HG03108 (cell line): ENCODE measurements at regions not wholly inside any gene's neighbourhood (a gene's known extent, or its start where the extent isn't known, plus 50 kb on each side); places are given as distances from the start of the nearest gene placed in this dataset.

Experiments used
- ATAC-seq: cut with Tn5 transposase; IDR thresholded peaks from one replicate; pipeline ENCODE4 v1.9.1; 2021; ENCODE audit warnings: moderate library complexity; ENCODE audit not compliant: unreplicated experiment

DNA sequence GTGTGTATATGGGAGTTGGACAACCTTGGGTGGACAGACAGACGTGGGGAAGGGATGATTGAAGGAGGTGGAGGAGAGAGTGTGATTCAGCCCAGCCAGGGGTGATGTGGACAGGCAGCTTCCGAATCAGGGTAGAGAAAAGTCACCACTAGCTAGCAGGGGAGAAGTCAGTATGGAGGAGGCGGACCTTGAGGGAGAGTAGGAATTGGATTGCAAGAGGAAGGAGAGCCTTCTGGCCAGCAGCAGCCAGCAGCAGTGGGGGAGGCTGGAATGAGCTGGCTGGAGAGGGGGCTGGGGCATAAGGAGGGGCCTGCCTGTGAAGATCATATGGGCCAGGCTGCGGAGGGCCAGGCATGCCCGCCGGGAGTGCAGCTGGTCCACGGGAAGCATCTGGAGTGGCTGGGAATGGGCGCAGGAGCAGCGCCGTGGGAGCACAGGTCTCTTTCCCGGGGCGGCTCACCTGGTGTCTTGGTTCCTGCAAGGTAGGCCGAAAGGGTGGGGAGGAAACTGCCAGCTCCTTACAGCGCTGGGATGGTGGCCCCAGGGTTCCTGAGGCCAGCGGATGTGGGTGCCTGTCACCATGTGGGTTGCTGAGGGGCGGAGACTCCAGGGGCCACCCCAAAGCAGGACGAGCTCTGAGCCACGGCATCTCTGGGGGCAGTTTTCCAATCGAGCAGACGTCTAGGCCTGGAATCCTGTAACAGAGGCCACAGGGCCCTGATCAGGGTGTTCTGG, 235.3 kb downstream of the SEC14L1 start:
- ATAC-seq = no peak

DNA sequence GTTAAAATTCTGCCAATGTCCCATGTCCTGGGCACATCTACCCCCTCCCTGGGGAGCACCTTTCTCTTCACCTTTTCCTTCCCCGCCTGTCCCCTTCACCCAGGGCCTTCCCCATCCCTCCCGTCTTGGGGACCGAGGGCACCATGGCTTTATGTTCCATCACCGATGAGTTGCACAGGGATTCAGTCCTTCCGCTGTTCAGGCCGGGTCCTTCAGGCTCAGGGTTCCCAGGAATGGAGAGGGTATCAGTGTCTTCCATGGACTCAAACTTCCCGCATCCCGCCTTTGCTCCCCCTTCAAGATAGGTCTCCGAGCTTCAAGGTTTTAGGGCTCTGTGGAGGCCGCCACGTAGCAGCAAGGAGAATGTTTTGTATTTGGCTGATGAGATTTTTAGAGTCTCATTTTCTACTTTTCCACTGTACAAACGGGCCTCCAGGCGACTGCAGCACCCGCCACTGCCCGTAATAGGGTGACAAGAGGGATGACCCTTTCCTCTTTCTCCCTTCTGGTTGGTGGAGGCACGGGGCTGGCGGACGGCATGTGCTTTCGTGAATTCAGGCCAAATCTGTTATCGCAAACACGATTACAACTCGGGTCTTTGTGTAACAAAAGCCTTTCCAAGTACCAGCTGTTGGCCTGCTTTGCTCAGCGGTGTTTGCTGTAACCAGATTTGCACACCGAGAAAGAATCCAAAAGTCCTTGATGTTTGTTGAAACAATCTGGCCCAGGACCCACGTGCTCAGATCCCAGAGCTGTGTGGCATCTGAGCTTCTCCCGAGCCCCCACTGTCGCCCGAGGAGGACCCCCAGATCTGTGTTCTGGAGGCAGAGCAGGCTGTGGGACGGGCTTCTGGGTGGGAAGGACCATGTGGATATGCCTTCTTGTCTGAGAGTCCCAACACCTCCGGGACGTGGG, 236.3 kb downstream of the SEC14L1 start:
- ATAC-seq = no peak

DNA sequence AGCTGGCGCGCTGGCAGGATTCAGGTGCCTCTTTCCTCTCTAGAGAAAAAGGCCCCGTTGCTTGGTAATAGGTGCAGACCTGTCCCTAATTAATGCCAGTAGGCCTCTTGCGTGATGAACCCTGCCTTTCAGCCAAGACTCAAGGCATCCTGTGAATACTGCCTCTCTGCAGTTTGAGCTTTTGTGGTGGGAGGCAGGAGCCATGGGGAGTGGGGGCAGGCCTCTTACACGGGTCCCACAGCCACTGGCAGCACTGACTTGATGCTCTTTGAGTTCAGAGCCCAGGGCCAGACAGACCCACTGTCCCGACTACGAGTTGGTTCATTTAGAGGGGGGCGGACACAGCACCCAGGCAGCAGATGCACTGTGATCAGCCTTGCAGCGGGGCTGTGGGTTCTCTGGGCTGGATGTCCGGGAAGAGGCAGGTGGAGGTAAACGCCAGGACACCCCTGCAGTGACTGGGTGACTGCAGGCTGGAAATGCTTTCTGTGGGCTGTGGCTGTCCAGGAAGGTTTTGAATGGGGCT, 237.0 kb downstream of the SEC14L1 start:
- no peak for ATAC-seq

DNA sequence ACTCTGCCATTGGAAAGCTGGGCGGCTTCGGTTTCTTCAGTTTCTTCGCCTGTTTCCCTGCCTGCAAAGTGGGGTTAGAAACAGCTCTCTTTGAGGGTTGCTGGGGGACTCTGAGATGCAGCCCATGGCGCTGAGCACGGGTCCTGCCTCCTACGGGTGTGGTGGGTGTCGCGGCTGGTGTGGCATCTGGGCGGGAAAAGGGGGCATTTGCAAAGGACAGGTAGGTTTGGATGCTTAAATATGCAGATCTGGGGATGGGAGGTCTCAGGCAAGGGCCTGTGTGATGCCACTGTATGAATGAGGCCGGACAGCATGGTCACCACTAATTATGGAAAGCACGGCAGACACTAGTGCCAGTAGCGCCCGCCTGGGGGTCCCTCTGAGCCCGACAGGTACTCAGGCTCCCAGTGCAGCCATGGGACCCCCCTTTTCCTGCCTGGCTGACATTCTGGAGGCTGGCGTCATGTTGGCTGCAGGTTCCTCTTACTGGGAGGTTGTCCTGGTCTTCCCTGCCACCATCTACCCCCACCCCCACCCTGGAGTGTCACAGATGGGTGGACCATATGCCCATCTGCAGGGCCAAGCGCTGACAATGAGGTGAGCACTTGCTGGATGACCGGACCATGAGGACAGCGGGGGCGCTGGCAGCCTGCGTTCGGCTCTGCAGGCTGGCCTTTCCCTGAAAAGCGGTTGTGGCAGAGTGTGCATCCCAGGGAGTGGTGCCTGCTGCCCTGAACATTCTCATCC, 237.7 kb downstream of the SEC14L1 start:
- no peak for ATAC-seq

DNA sequence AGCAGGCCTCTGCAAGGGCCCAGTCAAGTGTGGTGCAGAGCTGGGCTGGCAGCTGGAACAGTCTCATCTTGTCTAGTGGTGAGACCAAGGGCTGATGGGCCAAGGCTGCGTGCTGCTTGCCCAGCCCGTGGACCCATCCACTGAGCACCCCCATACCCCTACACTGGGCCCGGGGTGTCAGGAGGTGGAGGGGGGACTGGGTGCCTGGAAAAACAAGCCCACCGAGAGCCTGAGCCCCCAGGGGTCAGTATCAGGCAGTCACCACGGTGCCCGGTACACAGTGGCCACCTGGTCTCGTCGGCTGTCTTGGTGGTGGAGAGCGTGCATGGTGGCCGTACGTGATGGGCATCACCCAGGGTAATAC, 238.3 kb downstream of the SEC14L1 start:
- ATAC-seq = no peak

DNA sequence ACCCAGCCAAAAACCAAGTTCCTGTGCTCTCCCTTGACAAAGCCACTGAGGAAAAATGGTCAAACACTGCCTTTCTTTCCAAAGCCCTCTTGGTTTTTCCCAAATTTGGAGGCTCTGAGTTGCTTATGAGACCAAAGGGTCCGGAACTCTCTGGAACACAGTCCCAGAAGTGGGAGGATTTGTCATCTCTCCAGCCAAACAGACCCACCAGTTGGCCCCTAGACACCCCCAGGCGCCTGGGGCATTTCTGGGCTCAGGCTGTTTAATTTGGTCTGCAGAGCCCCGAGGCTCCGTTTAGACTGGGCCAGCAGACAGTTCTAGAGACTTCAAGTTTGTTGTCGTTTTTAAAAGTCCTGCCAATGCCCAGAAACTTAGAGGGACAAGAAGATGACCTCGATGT, 239.1 kb downstream of the SEC14L1 start:
- ATAC-seq = no peak

DNA sequence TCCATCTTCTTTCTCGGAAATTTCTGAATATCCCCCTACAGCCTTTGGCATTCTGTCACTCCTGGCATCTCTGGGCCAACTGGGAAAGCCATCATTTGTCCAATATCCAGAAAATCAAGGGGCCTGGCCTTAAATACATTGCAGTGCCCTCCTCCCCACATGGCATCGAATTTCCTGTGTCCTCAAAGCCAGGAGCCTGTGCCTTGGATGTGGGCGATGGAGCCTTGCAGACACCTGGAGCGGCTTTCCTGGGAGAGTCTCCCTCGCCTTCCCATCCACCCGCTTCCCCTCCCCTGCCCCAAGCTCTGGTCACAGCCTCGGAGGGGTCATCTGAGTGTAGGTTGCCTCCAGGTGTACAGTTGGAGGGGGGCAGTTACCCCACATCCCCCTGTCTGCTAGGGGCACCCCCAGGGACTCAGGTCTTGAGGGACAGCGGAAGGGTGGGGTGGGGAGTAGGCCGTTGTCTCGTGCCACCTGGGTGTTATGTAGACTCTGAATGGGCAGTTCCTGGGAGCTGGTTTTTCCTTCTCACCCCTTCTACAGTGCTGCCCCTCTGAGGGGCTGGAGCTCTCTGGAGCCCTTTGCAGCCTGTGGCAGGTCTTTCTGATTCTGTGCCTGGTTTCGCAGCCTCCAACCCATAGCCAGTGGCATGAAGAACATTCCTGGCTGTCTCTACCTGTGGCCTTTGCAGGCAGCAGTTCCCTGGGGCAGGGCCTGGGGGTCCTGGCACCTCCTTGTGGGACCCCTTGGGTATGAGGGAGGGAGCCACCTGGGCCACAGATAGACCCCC, 239.8 kb downstream of the SEC14L1 start:
- no peak for ATAC-seq

DNA sequence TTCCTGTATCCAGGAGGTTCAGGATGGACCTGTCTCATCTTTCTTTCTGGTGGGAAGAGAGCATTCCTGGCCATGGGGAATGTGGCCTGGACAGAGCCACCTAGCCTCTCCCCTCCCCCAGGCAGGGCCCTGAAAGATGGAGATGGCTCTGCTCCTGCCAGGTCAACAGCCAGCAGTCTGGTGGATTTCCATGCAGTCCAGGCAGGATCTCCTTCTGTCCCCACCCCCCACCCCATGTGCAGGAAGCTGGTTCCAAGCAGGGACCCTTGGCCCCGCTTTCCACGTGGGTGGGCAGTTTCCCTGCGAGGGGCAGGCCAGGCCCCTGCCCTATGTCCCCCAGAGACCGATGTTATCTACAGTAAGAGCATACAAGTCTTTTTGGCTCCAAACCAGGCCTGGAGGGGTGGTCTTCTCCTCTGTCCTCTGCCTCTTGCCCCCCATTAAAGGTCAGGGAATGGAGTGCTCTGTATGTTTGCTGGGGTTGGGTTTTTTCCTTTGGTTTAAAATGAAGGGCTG, 240.5 kb downstream of the SEC14L1 start:
- ATAC-seq = no peak

DNA sequence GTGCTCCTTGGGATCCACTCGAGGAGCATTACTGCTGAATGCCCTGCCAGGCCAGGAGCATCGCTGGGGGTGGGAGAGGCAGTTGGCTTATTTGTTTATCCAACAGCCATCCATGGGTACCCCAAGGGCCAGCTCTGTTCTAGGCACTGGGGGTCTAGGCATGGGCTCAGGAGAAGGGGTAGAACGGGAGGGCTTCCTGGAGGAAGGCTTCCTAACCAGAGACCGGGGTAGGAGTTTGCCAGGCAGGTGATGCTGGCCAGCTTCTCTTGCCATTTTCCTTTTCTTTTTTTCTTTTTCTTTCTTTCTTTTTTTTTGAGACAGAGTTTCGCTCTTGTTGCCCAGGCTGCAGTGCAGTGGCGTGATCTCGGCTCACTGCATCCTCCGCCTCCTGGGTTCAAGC, 241.0 kb downstream of the SEC14L1 start:
- no peak for ATAC-seq

DNA sequence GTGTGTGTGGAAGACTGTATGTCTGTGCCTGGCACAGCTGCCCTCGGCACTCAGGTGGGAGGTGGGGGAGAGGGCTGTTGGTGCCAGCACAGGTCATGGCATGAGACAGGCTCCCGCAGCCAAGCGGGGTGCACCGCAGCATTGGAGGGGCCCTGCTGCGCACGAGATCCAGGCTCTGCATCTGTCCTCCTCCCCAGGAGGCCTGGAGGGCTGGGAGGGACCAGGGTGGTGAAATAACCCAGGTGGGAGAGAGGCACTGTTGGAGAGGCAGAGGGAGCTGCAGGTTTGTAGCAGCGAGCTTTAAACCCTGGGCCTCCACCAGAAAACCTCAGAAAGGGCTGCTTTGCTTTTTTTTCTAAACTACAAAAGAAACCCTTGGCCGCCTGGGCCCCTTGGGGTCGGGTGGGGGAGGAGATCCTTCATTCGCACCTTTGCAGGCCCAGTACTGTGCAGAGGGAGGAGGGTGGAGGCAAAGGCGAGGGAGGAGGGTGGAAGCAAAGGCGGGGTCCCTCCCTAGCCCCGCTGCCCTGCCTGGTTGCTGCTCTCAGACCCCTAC, 241.7 kb downstream of the SEC14L1 start:
- no peak for ATAC-seq

DNA sequence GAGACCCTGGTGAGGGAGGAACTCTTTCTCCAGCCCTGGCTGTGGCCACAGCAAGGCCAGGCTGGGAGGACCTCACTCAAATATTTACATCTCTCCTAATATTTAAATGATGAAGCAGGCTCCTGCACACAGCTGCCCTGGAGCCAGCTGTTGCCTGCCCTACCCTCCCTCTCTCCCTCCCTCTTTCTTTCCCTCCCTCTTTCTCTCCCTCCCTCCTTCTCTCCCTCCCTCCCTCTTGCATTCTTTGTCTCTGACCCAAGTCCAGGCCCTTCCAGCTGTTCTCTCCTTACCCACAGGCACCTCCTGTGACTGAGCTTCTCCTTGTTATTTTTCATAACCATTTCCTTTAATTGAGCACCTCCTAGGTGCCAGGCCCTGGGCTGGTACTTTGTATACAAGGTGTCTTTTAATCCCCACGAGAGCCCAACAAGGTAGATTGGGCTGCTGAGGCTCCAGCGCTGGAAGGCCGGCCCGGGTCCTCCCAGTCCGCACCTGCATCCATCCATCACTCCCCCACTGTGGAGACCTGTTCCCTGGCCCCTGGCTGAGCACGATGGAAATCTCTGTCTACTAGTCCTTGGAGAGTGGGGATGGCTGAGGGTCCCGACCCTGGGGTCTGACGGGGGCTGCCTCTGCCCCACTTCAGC, 242.3 kb downstream of the SEC14L1 start:
- no peak for ATAC-seq

DNA sequence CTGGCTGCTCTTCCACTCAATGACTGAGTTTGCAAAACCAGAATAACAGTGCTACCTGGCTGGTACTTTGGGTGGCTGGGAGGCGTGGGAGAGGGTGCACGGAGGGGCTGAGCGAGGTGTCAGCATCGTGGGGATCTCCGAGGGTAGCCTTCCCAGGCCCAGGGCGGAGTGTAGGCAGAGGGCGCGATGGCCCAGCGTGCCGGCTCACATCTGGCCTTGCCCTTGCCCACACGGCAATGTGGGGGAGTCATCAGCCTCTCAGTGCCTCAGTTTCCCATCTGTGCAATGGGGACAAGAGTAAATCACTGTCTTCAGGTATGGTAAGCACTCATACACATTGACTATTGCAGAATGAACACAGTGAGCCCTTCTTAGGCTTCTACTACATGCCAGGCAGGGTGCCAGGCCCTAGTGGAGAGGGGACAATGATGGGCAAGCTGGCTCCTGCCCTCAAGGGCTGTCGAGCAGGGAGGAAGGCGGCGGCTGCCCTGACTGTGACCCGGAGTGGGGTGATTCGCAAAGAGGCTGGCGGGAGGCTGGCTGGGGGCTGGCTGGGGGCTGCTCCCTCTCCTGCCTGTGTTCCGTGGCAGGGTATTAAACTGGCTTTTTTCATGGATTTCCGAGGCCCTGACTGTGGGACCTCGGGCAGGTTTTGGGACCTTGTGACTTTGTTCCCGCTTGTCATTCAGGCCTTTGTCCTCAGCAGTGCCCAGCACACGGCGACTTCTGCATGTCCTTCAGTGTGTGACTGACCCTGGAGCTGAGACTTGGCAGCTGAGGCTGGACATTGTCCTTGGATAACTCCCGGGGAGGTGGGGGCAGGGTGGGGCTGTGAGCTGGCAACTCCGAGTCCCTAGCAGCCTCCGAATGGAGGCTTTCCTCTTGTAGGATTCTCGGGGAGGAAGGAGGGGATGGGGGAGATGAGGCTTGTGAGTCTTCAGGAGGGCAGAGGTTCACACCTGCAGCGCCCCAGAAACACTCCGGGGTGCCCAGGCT, 243.1 kb downstream of the SEC14L1 start:
- no peak for ATAC-seq

DNA sequence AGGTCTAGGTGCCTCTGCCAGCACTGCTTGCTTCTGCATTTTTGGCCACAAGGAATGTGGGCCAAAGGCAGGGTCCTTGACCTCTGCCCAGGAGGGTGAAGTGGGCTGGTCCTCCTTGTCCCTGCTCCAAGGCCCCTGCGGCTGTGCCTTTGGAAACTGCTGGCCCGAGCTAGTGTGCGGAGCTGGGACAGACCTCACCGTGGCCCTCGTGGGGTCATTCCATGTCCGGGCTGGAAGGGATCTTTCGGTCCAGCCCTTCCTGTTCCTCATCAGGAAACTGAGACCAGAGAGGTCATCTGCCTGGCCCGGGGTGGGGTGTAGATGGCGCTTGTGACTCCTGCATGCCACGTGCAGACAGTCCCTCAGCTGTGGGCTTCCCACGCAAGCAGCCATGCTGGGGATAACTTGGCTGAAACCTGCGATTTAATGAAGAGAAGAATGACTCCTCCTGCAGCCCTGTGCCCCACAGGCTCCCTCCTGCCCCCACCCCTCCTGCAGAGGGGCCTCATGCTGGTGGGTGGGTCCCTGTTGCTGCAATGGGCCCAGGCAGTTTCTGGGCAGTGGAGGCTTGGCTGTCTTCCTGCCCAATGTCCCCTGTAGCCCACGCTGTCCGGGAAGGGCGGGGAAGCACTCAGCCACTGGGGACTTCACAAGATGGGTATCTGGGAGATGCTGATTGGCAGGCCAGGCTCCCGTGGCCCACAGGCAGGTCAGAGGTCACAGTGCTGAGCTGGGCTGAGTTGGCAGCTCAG, 245.2 kb downstream of the SEC14L1 start:
- ATAC-seq = no peak

DNA sequence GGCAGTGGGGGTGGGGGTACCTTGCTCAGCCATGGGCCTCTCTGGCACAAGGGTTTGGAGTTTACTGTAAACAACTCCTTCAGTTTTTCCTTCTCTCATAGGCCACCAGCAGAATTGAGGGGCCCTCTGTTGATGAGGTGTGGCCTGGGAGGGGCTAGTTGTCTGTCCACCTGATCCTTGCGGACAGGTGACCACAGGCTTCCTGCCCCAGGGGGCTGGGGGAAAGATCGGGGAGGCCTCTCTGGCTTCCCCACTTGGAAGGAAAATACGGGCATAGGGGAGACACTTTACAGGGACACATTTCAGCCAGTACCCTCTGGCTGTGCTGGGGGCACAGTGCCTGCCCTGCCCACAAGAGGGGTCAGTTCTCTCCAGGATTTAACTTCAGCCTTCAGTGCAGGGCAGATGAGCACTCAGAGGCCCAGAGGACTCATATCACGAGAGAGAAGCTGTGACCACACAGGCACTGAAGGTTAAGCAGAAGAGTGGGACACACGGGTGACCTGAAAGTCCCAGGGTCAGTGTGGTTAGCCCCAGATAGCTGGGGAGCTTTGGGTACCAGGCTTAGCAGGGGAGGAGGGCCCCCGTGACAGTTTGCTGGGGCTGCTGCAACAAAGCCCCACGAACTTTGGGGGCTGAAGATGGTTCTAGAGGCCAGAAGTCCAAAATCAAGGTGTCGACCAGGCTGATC, 245.9 kb downstream of the SEC14L1 start:
- no peak for ATAC-seq

DNA sequence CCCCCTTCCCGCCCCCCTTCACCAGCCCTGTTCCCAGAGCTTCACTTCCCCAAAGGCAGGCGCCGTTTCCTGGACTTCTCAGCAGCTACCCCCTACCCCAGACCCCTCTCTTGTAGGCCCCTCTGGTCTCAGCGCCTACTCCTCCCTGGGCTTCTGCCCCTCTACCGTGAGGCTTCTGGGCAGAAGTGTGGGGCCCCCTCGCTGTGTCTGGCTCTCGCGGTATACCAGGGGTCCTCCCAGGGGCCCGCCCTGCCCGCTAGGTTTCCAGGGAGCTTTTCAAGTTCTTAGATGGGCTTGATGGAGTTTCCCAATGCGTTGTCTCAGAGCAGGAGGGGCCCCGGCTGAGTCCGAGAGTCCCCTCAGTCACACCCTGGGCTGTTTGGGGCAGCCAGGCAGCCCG, 247.1 kb downstream of the SEC14L1 start:
- no peak for ATAC-seq

DNA sequence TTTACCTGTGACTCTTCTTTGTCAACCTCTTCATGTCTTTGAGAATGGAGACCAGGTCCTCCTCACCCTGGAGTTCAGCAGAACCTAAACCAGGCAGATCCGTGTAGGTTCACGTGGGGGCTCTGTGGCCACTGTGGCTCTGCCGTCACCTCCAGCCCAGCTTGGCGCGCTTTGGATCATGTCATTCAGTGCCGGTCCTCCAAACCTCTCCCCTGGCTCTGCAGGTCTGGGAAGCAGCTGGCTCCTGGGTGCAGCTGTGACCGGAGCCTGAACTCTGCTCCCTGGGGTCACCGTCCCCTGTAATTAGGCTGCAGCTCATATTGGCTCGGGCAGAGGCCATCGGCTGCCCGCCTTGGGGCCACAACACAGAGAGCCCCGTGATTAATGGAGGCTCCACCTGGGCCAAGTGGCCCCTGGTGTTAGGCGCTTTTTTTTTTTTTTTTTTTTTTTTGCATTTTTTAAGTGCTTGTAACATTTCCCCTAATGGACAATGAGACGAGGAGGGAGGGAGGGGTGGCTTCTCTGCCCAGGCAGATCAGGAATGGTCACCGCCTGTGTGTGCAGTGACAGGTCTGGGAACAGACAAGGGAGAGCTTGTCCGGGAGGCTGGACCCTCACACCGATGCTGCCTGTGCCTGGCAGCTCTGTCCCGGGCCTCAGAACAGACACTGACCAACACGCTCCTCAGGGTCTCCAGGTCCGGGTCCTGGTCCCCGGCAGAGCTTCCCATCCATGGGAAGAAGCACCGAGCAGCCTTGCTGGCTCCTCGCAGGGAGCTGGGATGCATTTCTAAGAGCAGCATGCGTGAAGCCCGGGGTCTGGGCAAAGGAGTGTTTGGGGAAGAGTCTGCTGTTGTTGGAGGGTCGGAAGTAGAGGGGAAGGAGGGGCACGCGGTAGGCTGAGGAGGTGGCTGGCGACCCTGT, 247.9 kb downstream of the SEC14L1 start:
- ATAC-seq = no peak
